ENCODE measurements at regions not wholly inside any gene's neighbourhood (a gene's known extent, or its start where the extent isn't known, plus 50 kb on each side); places are given as distances from the start of the nearest gene placed in this dataset.

- no peak overlapping the region for H3K4me2 ChIP-seq (ENCODE audit: low read length)
- H3K36me3 ChIP-seq (ENCODE audit: control insufficient read depth in 1 of 2, insufficient read depth in 2 of 2, low read length in 2 of 2): no peaks in the 10 kb centered on the region
- CTCF ChIA-PET: no interaction called here
- RAD21 ChIA-PET (ENCODE audit: low non-redundant PET in 1 of 2, low total read pairs in 2 of 2, uncharacterized antibody in 2 of 2, unreplicated experiment in 2 of 2): no interaction called here
- BruUV-seq (replicated peaks): no TSS peak
- no peaks in the 10 kb centered on the region for H3K9me2 ChIP-seq (ENCODE audit: insufficient read depth)
- H2AFZ ChIP-seq (ENCODE audit: low read depth, low read length, poor library complexity, severe bottlenecking): no peak overlapping the region
- no peaks in the 10 kb centered on the region for H3K79me2 ChIP-seq (ENCODE audit: insufficient read depth, low read length)
- ATAC-seq (no peak), DNase-seq (ENCODE audit: low read depth, low spot score) (no peak)
- TF ChIP-seq ATF3 (IDR thresholded peaks at IDR 0.05) (no peak), CBX3 (IDR thresholded peaks at IDR 0.05; ENCODE audit: low read depth) (no peak), RAD21 (IDR thresholded peaks at IDR 0.05; ENCODE audit: low read depth) (no peak)
- POLR2A ChIA-PET: no interaction called here
- no peak overlapping the region for H3K9ac ChIP-seq (ENCODE audit: low read length)
- H3K4me1 ChIP-seq (ENCODE audit: control insufficient read depth in 1 of 2, insufficient read depth in 2 of 2, low read length in 2 of 2): no peaks in the 10 kb centered on the region
- no peaks in the 10 kb centered on the region for H3K9me3 ChIP-seq (ENCODE audit: control insufficient read depth in 1 of 2, insufficient read depth in 1 of 2, low read depth in 1 of 2, low read length in 2 of 2)
- H3K27me3 ChIP-seq (ENCODE audit: insufficient read depth, low read length): no peaks in the 10 kb centered on the region
- intact Hi-C loops (cut with micrococcal nuclease): no loop called here
- no peaks in the 10 kb centered on the region for H4K20me1 ChIP-seq (ENCODE audit: insufficient read depth)
- H3K4me3 ChIP-seq (replicated peaks in 1 of 2; ENCODE audit: low read depth in 1 of 2, low read length in 2 of 2): no peak overlapping the region
- H3K27ac ChIP-seq (ENCODE audit: low read depth, low read length): no peak overlapping the region
Observed at GRCh38 chr12:19953734-19954133, 414.6 kb upstream of the PDE3A start.

- BruUV-seq (replicated peaks): no TSS peak
- ATAC-seq (no peak), DNase-seq (ENCODE audit: low read depth, low spot score) (no peak)
- TF ChIP-seq, protein P1, sequence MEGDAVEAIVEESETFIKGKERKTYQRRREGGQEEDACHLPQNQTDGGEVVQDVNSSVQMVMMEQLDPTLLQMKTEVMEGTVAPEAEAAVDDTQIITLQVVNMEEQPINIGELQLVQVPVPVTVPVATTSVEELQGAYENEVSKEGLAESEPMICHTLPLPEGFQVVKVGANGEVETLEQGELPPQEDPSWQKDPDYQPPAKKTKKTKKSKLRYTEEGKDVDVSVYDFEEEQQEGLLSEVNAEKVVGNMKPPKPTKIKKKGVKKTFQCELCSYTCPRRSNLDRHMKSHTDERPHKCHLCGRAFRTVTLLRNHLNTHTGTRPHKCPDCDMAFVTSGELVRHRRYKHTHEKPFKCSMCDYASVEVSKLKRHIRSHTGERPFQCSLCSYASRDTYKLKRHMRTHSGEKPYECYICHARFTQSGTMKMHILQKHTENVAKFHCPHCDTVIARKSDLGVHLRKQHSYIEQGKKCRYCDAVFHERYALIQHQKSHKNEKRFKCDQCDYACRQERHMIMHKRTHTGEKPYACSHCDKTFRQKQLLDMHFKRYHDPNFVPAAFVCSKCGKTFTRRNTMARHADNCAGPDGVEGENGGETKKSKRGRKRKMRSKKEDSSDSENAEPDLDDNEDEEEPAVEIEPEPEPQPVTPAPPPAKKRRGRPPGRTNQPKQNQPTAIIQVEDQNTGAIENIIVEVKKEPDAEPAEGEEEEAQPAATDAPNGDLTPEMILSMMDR (IDR thresholded peaks at IDR 0.05 in 2 of 3, conservative IDR thresholded peaks at IDR 0.05 in 1 of 3; ENCODE audit: borderline replicate concordance in 1 of 3, insufficient read depth in 1 of 3, low read depth in 2 of 3, low read length in 2 of 3): no peak
- TF ChIP-seq FOSL1 (IDR thresholded peaks at IDR 0.05; ENCODE audit: low read depth): no peak
- no peak for TF ChIP-seq SP1 (IDR thresholded peaks at IDR 0.05; ENCODE audit: low read depth)
- TF ChIP-seq JUND (IDR thresholded peaks at IDR 0.05): no peak
- TF ChIP-seq ZFX (IDR thresholded peaks at IDR 0.05): no peak
- H4K20me1 ChIP-seq (ENCODE audit: insufficient read depth): no peaks in the 10 kb centered on the region
- H3K9ac ChIP-seq (ENCODE audit: low read length): no peak overlapping the region
- H3K9me3 ChIP-seq (ENCODE audit: control insufficient read depth in 1 of 2, insufficient read depth in 1 of 2, low read depth in 1 of 2, low read length in 2 of 2): no peaks in the 10 kb centered on the region
- CTCF ChIA-PET: no interaction called here
- no peak overlapping the region for H2AFZ ChIP-seq (ENCODE audit: low read depth, low read length, poor library complexity, severe bottlenecking)
- H3K27ac ChIP-seq (ENCODE audit: low read depth, low read length): no peak overlapping the region
- no peaks in the 10 kb centered on the region for H3K79me2 ChIP-seq (ENCODE audit: insufficient read depth, low read length)
- intact Hi-C loops (cut with micrococcal nuclease): no loop called here
- no peaks in the 10 kb centered on the region for H3K9me2 ChIP-seq (ENCODE audit: insufficient read depth)
- no peak overlapping the region for H3K4me2 ChIP-seq (ENCODE audit: low read length)
- no peaks in the 10 kb centered on the region for H3K36me3 ChIP-seq (ENCODE audit: control insufficient read depth in 1 of 2, insufficient read depth in 2 of 2, low read length in 2 of 2)
- POLR2A ChIA-PET: no interaction called here
- H3K4me3 ChIP-seq (replicated peaks in 1 of 2; ENCODE audit: low read depth in 1 of 2, low read length in 2 of 2): no peak overlapping the region
- no peaks in the 10 kb centered on the region for H3K27me3 ChIP-seq (ENCODE audit: insufficient read depth, low read length)
- H3K4me1 ChIP-seq (ENCODE audit: control insufficient read depth in 1 of 2, insufficient read depth in 2 of 2, low read length in 2 of 2): no peaks in the 10 kb centered on the region
- RAD21 ChIA-PET (ENCODE audit: low non-redundant PET in 1 of 2, low total read pairs in 2 of 2, uncharacterized antibody in 2 of 2, unreplicated experiment in 2 of 2): no interaction called here
Observed at GRCh38 chr12:19954163-19954562, 414.2 kb upstream of the PDE3A start.
